Heart left ventricle (tissue), 13 donors: ENCODE measurements at regions not wholly inside any gene's neighbourhood (a gene's known extent, or its start where the extent isn't known, plus 50 kb on each side); places are given as distances from the start of the nearest gene placed in this dataset.

ENCODE experiments used
- POLR2A ChIP-seq, 2 donors: fragments of 450-650 bp; IDR thresholded peaks; one replicate each; pipeline ENCODE4 v1.6.1; 2017; ENCODE audit warnings: antibody characterized with exemption in 2 of 2, mild to moderate bottlenecking in 2 of 2, moderate library complexity in 2 of 2
- TF ChIP-seq, protein P1 (sequence below), 12 donors: fragments of 200-600 bp; sonication (generic) in 4 of 12; IDR thresholded peaks; one replicate each; pipeline versions ENCODE4 v1.5.0 to v1.8.0; 2018 to 2022; ENCODE audit warnings: antibody characterized with exemption in 12 of 12, mild to moderate bottlenecking in 5 of 12
- donor health status: ischemic (EF 13 %, LVEDD 7.1; RV severe dilation, severe dysfunction).
- donor health status: DM: no; HTN: yes; CAD: no.
- donor health status: DM: no; HTN: no; CAD: no.
- donor health status: ischemic (EF 25% LVEDD 6.9; RV normal size, moderate dysfunction).
- donor health status: ischemic (EF 25% LVEDD 5.7; RV mildly dilated, moderate dysfunction).
- donor health status: ischemic (EF 35%, LVEDD 5.7; RV mildly dilated, moderate dysfunction).
- donor health status: nonischemic (EF 11% LVEDD 7.7; RV severe dilation, severe dysfunction).
- donor health status: DM: yes; HTN: yes; CAD: no.
- donor health status: PGD.
- donor health status: ischemic (EF 29% LVEDD 5.4; RV normal size, mild dysfunction).
- donor health status: nonischemic (EF 23%, LVEDD 6.1; RV moderate dilation, normal function).

DNA sequence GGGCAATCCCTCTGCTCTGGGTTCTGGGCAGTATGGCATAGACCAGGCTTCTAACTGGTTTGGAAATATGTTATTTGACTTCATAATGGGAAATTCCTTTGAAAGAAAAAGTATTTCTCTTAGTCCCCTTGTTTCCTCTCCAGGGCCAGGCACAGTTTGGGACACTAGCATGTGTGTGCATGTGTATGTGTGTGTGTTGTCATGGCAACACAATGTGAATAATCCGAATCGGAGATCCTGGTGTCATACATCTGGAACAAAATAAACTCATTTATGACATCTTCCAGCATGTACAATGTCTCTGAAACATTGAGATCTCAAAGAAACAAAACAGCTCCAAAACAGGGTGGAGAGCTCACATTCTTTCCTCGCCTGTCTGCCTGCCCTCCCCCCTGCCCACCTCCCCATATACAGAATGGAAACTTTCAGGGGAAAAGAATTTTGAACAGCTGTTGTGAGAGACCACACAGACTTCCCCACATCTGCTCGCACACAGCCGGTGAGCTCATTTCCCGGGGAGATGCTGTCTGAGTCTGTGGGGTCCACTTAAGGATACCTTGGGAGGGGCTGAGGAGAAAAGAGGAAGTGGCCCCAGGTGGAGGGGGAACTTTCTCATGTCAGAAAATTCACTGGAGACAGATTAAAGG is 55.5 kb upstream of the PARP11 start:
- no peak for TF ChIP-seq POLR2A (IDR thresholded peaks at IDR 0.05)
- TF ChIP-seq, protein P1, sequence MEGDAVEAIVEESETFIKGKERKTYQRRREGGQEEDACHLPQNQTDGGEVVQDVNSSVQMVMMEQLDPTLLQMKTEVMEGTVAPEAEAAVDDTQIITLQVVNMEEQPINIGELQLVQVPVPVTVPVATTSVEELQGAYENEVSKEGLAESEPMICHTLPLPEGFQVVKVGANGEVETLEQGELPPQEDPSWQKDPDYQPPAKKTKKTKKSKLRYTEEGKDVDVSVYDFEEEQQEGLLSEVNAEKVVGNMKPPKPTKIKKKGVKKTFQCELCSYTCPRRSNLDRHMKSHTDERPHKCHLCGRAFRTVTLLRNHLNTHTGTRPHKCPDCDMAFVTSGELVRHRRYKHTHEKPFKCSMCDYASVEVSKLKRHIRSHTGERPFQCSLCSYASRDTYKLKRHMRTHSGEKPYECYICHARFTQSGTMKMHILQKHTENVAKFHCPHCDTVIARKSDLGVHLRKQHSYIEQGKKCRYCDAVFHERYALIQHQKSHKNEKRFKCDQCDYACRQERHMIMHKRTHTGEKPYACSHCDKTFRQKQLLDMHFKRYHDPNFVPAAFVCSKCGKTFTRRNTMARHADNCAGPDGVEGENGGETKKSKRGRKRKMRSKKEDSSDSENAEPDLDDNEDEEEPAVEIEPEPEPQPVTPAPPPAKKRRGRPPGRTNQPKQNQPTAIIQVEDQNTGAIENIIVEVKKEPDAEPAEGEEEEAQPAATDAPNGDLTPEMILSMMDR (IDR thresholded peaks at IDR 0.05): no peak
